K562 (cell line): ENCODE measurements at regions not wholly inside any gene's neighbourhood (a gene's known extent, or its start where the extent isn't known, plus 50 kb on each side); places are given as distances from the start of the nearest gene placed in this dataset.
"Not testable (repeated sequence)": the region's sequence is repeated elsewhere in the genome, so short reads cannot be mapped to it uniquely, and the experiment has no call there.

ENCODE experiments used
- ATAC-seq: fragments of 200-7000 bp; cut with Tn5 transposase; 3 replicates; pipeline ENCODE4 v1.9.1; 2020; ENCODE audit warnings: moderate library complexity
- BruUV-seq: library from RNA; stranded (reverse); fragments of 400-500 nt; replicated peaks from 2 replicates; lab custom pipeline; 2021; lab: Mats Ljungman, UMichigan
- CTCF ChIA-PET: fragments of 300-600 bp; formaldehyde crosslinking; extraction: SDS; loops from one replicate; lab custom pipeline; 2021; ENCODE audit warnings: low intra/inter-chr PET ratio; lab: Yijun Ruan, JAX
- POLR2A ChIA-PET: fragments of 300-600, 350-650 bp; sonication (Branson Sonifier 250); formaldehyde crosslinking; extraction: SDS; loops from one replicate; lab custom pipeline; 2021; ENCODE audit warnings: antibody characterized with exemption, inconsistent platforms; lab: Yijun Ruan, JAX
- DNase-seq, 4 experiments: peaks; one replicate each; pipeline versions ENCODE4 v3.0.0 to v3.0.0-alpha.2; 2011 to 2018; ENCODE audit warnings: low spot score in 3 of 4, mixed read lengths in 3 of 4; ENCODE audit errors: extremely low read depth in 1 of 4
- FAIRE-seq: peaks from 2 replicates; lab custom pipeline; 2011; peaks lifted over from hg19 to GRCh38; lab: Jason Lieb, UNC
- H2AFZ ChIP-seq: 2 replicates; pipeline ENCODE4 v1.6.0; 2011; ENCODE audit warnings: low read depth, low read length, control low read depth, inconsistent platforms
- H3K27ac ChIP-seq: fragments of 200-600 bp; 3 replicates; pipeline ENCODE4 v1.8.0; 2011; ENCODE audit warnings: low read depth, mild to moderate bottlenecking, control low read depth, inconsistent platforms, low read length, moderate library complexity, mixed read lengths; ENCODE audit errors: extremely low read depth
- H3K27me3 ChIP-seq, 2 experiments: fragments of 300-600 bp in 1 of 2; 2 replicates in 1 of 2; 3 replicates in 1 of 2; pipeline versions ENCODE4 v1.6.0 to v1.8.0; 2011; ENCODE audit warnings: inconsistent platforms in 2 of 2, low read length in 2 of 2, mild to moderate bottlenecking in 1 of 2, mixed read lengths in 1 of 2, moderate library complexity in 1 of 2; ENCODE audit not compliant: control insufficient read depth in 2 of 2, insufficient read depth in 2 of 2
- H3K36me3 ChIP-seq: fragments of 300-600 bp; 3 replicates; pipeline ENCODE4 v1.8.0; 2011; ENCODE audit warnings: mild to moderate bottlenecking, low read length, inconsistent platforms; ENCODE audit not compliant: control insufficient read depth, insufficient read depth
- H3K4me1 ChIP-seq, 2 experiments: fragments of 200-600 bp in 1 of 2; replicated peaks in 1 of 2; 2 replicates in 1 of 2; 3 replicates in 1 of 2; pipeline versions ENCODE4 v1.5.1 to v1.8.0; 2011; ENCODE audit warnings: inconsistent platforms in 2 of 2, low read length in 2 of 2, mild to moderate bottlenecking in 1 of 2, mixed read lengths in 1 of 2, moderate library complexity in 1 of 2; ENCODE audit not compliant: control insufficient read depth in 2 of 2, insufficient read depth in 2 of 2
- H3K4me2 ChIP-seq: 2 replicates; pipeline ENCODE4 v1.6.1; 2011; ENCODE audit warnings: low read length, control low read depth, inconsistent platforms, mixed read lengths; ENCODE audit not compliant: insufficient read depth
- H3K4me3 ChIP-seq: fragments of 200-600 bp; sonication (generic), shearing (Covaris generic); 2 replicates; pipeline ENCODE4 v1.5.1; 2016; ENCODE audit warnings: control low read depth, inconsistent platforms
- H3K79me2 ChIP-seq: fragments of 200-600 bp; 3 replicates; pipeline ENCODE4 v1.8.0; 2011; ENCODE audit warnings: low read length, inconsistent platforms; ENCODE audit not compliant: control insufficient read depth, insufficient read depth
- H3K9ac ChIP-seq, 2 experiments: 2 replicates each; pipeline versions ENCODE4 v1.6.0 to v1.6.1; 2011; ENCODE audit warnings: low read depth in 2 of 2, low read length in 2 of 2, control low read depth in 1 of 2, inconsistent platforms in 1 of 2, mild to moderate bottlenecking in 1 of 2, mixed read lengths in 1 of 2; ENCODE audit not compliant: insufficient read depth in 1 of 2
- H3K9me1 ChIP-seq: one replicate; pipeline ENCODE4 v1.6.0; 2011; ENCODE audit warnings: inconsistent platforms, mild to moderate bottlenecking, low read length, moderate library complexity; ENCODE audit not compliant: control insufficient read depth, insufficient read depth
- H3K9me3 ChIP-seq: replicated peaks from 2 replicates; pipeline ENCODE4 v1.5.1; 2011; ENCODE audit warnings: low read depth, low read length, inconsistent platforms; ENCODE audit not compliant: control insufficient read depth, insufficient read depth
- H4K20me1 ChIP-seq: replicated peaks from 2 replicates; pipeline ENCODE4 v1.6.1; 2011; ENCODE audit warnings: low read length, inconsistent platforms, mixed read lengths; ENCODE audit not compliant: control insufficient read depth, insufficient read depth
- WGBS: fragments of 100-300 bp; shearing (Covaris generic); methylation state at CpG from one replicate; pipeline ENCODE4 v1.1.6; 2016; ENCODE audit warnings: low coverage, mixed read lengths; ENCODE audit not compliant: insufficient coverage; ENCODE audit errors: missing lambda C conversion rate; 5-methylcytosine and 5-hydroxymethylcytosine counted together
- in situ Hi-C: fragments of 300-500 bp; cut with MboI; formaldehyde crosslinking; loops from 4 replicates; pipeline ENCODE4 v1.15.0; 2018; ENCODE audit warnings: inconsistent platforms, mixed read lengths
- intact Hi-C: fragments of 100-400 bp; cut with micrococcal nuclease; formaldehyde crosslinking; loops from 2 replicates; pipeline ENCODE4 v1.14.2; 2022

DNA sequence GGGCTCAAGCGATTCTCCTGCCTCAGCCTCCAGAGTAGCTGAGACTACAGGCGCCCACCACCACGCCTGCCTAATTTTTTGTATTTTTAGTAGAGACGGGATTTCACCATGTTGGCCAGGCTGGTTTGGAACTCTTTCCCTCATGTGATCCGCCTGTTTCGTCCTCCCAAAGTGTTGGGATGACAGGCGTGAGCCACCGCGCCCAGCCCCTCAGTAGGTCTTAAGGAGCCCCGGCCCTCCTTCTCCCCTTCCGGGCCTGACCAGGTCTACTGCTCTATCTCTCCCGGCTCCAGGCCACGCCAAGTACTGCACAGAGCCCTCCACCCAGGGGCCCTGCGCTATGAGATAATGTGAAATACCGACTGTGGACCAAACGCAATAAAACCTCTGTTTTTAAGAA, 785.5 kb downstream of the FOXD4L5 start:
- H3K27ac ChIP-seq, H3K9me1 ChIP-seq, CTCF ChIA-PET, H3K9ac ChIP-seq, H3K36me3 ChIP-seq, BruUV-seq, H2AFZ ChIP-seq, H4K20me1 ChIP-seq, DNase-seq, H3K4me2 ChIP-seq, H3K9me3 ChIP-seq, H3K4me3 ChIP-seq, H3K27me3 ChIP-seq, intact Hi-C loops, in situ Hi-C loops, POLR2A ChIA-PET, H3K4me1 ChIP-seq, FAIRE-seq, ATAC-seq, H3K79me2 ChIP-seq: not testable (repeated sequence)
- 42% methylated on average over 9 of the region's 16 CpGs for WGBS

GRCh38 chr9:64498409-64498808, 786.6 kb downstream of the FOXD4L5 start:
- BruUV-seq, CTCF ChIA-PET, H3K27ac ChIP-seq, ATAC-seq, H3K36me3 ChIP-seq, H3K4me3 ChIP-seq, H3K4me1 ChIP-seq, H3K79me2 ChIP-seq, POLR2A ChIA-PET, in situ Hi-C loops, H3K27me3 ChIP-seq, H2AFZ ChIP-seq, intact Hi-C loops, H3K9me1 ChIP-seq, FAIRE-seq, H3K9me3 ChIP-seq, H3K9ac ChIP-seq, H4K20me1 ChIP-seq, DNase-seq, H3K4me2 ChIP-seq: not testable (repeated sequence)
- 14% methylated on average over 5 of the region's 13 CpGs for WGBS
